ENCODE measurements at regions not wholly inside any gene's neighbourhood (a gene's known extent, or its start where the extent isn't known, plus 50 kb on each side); places are given as distances from the start of the nearest gene placed in this dataset.

GRCh38 chr5:174664180-174664850, 60.1 kb upstream of the MSX2 start:
- no peak for FAIRE-seq
- TF ChIP-seq POLR2A (IDR thresholded peaks at IDR 0.05; ENCODE audit: low read depth, low read length) (no peak), TAF1 (IDR thresholded peaks at IDR 0.05; ENCODE audit: low read depth, low read length) (no peak), POU2F2 (IDR thresholded peaks at IDR 0.05; ENCODE audit: low read depth, low read length) (no peak), PAX5 (IDR thresholded peaks at IDR 0.05; ENCODE audit: insufficient read depth, low read length, severe bottlenecking) (no peak), SPI1 (IDR thresholded peaks at IDR 0.05; ENCODE audit: low read depth, low read length) (no peak), POLR2AphosphoS5 (IDR thresholded peaks at IDR 0.05; ENCODE audit: low read depth, low read length) (no peak)
- DNase-seq (ENCODE audit: insufficient read length, low spot score): no peak

GRCh38 chr5:174665347-174665746, 59.0 kb upstream of the MSX2 start:
- TF ChIP-seq POLR2A (IDR thresholded peaks at IDR 0.05; ENCODE audit: low read depth, low read length) (no peak), TAF1 (IDR thresholded peaks at IDR 0.05; ENCODE audit: low read depth, low read length) (no peak), POLR2AphosphoS5 (IDR thresholded peaks at IDR 0.05; ENCODE audit: low read depth, low read length) (no peak), SPI1 (IDR thresholded peaks at IDR 0.05; ENCODE audit: low read depth, low read length) (no peak), POU2F2 (IDR thresholded peaks at IDR 0.05; ENCODE audit: low read depth, low read length) (no peak), PAX5 (IDR thresholded peaks at IDR 0.05; ENCODE audit: insufficient read depth, low read length, severe bottlenecking) (no peak)
- no peak for DNase-seq (ENCODE audit: insufficient read length, low spot score)
- FAIRE-seq: no peak

- DNase-seq (ENCODE audit: insufficient read length, low spot score): no peak
- no peak for FAIRE-seq
- TF ChIP-seq POLR2A (IDR thresholded peaks at IDR 0.05; ENCODE audit: low read depth, low read length): no peak
- TF ChIP-seq SPI1 (IDR thresholded peaks at IDR 0.05; ENCODE audit: low read depth, low read length): no peak
- no peak for TF ChIP-seq POLR2AphosphoS5 (IDR thresholded peaks at IDR 0.05; ENCODE audit: low read depth, low read length)
- TF ChIP-seq TAF1 (IDR thresholded peaks at IDR 0.05; ENCODE audit: low read depth, low read length): no peak
- TF ChIP-seq POU2F2 (IDR thresholded peaks at IDR 0.05; ENCODE audit: low read depth, low read length): no peak
- no peak for TF ChIP-seq PAX5 (IDR thresholded peaks at IDR 0.05; ENCODE audit: insufficient read depth, low read length, severe bottlenecking)
These were observed 56.9 kb upstream of the MSX2 start for GRCh38 chr5:174667526-174667925.

GRCh38 chr5:174668349-174668748, 56.0 kb upstream of the MSX2 start:
- DNase-seq (ENCODE audit: insufficient read length, low spot score) (no peak), FAIRE-seq (no peak)
- no peak for TF ChIP-seq SPI1 (IDR thresholded peaks at IDR 0.05; ENCODE audit: low read depth, low read length)
- no peak for TF ChIP-seq POLR2AphosphoS5 (IDR thresholded peaks at IDR 0.05; ENCODE audit: low read depth, low read length)
- no peak for TF ChIP-seq PAX5 (IDR thresholded peaks at IDR 0.05; ENCODE audit: insufficient read depth, low read length, severe bottlenecking)
- TF ChIP-seq POLR2A (IDR thresholded peaks at IDR 0.05; ENCODE audit: low read depth, low read length): no peak
- TF ChIP-seq POU2F2 (IDR thresholded peaks at IDR 0.05; ENCODE audit: low read depth, low read length): no peak
- TF ChIP-seq TAF1 (IDR thresholded peaks at IDR 0.05; ENCODE audit: low read depth, low read length): no peak

All from GM12891 (cell line).